ENCODE measurements at regions not wholly inside any gene's neighbourhood (a gene's known extent, or its start where the extent isn't known, plus 50 kb on each side); places are given as distances from the start of the nearest gene placed in this dataset.
A peak's percentile ranks its signal among the peaks of the same experiment; 100 is the strongest.

DNA sequence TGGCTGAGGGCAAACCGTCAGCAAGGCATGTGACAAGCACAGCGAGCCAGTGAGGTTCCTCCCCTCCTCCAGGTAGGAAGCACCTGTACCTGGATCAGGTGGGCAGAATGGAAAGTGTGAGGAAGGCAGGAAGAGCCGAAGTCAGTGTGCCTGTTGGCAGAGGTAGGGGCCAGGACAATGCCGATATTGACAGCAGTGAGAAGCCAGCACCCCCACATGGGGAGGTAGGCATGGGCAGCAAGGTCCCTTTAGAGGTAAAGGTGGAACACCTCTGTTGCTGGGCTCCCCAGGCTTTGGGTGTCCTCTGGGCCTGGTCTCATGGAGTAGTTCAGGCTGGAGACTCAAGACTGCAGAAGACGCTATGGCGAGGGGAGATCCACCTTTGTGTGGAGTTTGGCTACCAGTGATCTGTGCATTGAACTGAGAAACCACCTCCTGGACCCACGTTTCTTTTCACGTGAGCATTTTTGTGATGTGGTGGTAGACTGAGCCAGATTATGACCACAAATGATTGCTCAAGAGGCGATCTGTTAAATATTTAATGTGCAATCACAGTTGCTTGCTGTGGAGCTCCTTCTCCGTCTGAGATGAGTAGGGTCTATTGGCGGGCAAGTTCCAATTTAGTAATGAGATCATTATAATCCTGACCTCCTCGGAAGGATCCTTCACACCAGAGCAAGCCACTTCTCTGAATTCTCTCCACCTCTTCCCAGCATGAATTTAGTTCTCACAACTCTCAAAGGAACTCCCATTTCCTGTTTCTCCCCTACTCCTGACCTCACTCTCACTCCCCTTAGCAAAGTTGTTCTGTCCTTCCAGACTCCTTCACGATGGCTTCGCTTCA, 174.8 kb downstream of the CDH26 start:
- no peak for DNase-seq (ENCODE audit: low read depth)
- H3K4me3 ChIP-seq (ENCODE audit: low read depth, low read length), result no peak overlapping the region
- TF ChIP-seq, protein P1, sequence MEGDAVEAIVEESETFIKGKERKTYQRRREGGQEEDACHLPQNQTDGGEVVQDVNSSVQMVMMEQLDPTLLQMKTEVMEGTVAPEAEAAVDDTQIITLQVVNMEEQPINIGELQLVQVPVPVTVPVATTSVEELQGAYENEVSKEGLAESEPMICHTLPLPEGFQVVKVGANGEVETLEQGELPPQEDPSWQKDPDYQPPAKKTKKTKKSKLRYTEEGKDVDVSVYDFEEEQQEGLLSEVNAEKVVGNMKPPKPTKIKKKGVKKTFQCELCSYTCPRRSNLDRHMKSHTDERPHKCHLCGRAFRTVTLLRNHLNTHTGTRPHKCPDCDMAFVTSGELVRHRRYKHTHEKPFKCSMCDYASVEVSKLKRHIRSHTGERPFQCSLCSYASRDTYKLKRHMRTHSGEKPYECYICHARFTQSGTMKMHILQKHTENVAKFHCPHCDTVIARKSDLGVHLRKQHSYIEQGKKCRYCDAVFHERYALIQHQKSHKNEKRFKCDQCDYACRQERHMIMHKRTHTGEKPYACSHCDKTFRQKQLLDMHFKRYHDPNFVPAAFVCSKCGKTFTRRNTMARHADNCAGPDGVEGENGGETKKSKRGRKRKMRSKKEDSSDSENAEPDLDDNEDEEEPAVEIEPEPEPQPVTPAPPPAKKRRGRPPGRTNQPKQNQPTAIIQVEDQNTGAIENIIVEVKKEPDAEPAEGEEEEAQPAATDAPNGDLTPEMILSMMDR (IDR thresholded peaks at IDR 0.05; ENCODE audit: control insufficient read depth, extremely low read depth, insufficient read depth), result no peak

GRCh38 chr20:60135276-60135675, 177.1 kb downstream of the CDH26 start:
- TF ChIP-seq, protein P1 (IDR thresholded peaks at IDR 0.05; ENCODE audit: control insufficient read depth, extremely low read depth, insufficient read depth), result no peak
- DNase-seq (ENCODE audit: low read depth), result no peak
- H3K4me3 ChIP-seq (ENCODE audit: low read depth, low read length), result no peak overlapping the region

- no peak for DNase-seq (ENCODE audit: low read depth)
- no peak overlapping the region for H3K4me3 ChIP-seq (ENCODE audit: low read depth, low read length)
- TF ChIP-seq, protein P1 (IDR thresholded peaks at IDR 0.05; ENCODE audit: control insufficient read depth, extremely low read depth, insufficient read depth), result no peak
These were observed 178.6 kb downstream of the CDH26 start for GRCh38 chr20:60136645-60137401.

DNA sequence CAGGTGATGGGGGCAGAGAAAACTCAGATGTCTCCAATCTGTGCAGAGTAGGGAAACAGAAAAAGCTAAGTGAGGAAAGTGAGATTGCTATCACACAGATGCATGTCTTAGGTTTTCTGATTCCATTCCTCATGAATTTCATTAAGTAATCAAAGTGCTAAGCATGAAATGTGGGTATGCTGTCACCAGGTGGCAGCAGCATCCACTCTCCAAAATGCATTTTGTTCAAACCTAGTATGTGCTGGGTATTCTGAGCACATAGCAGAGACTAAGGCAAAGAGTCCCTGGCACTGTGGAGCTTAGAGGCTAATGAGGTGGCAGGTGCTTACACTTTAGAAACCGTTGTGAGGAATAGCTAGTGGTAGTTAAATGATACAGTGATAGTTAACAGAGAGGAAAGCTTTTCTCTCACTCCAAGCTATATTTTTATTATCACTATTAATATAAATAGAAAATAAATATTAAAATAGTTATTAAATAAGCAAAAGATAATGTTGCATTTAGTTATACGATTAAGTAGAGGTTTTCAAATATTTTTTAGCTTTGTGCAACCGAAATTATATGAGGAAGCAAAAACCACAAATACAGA, 179.5 kb downstream of the CDH26 start:
- TF ChIP-seq, protein P1 (IDR thresholded peaks at IDR 0.05; ENCODE audit: control insufficient read depth, extremely low read depth, insufficient read depth), result peak; percentile 76
- peak overlapping the region; percentile 71 for H3K4me3 ChIP-seq (ENCODE audit: low read depth, low read length)
- DNase-seq (ENCODE audit: low read depth), result no peak

GRCh38 chr20:60138256-60139220, 180.3 kb downstream of the CDH26 start:
- peak overlapping the region; percentile 71 for H3K4me3 ChIP-seq (ENCODE audit: low read depth, low read length)
- TF ChIP-seq, protein P1 (IDR thresholded peaks at IDR 0.05; ENCODE audit: control insufficient read depth, extremely low read depth, insufficient read depth), result no peak
- DNase-seq (ENCODE audit: low read depth), result peak; percentile 50
